Astrocyte of the spinal cord (primary cell): ENCODE measurements at regions not wholly inside any gene's neighbourhood (a gene's known extent, or its start where the extent isn't known, plus 50 kb on each side); places are given as distances from the start of the nearest gene placed in this dataset.

Experiments used
- DNase-seq: peaks from one replicate; pipeline ENCODE4 v3.0.0; 2011; ENCODE audit warnings: low read depth, low spot score
- H3K4me3 ChIP-seq: 2 replicates; pipeline ENCODE4 v1.5.1; 2011; ENCODE audit warnings: low read depth, mild to moderate bottlenecking, low read length, moderate library complexity
- in situ Hi-C: cut with HindIII; loops from 2 replicates; pipeline ENCODE4 v1.10.0; 2017; ENCODE audit warnings: low sequenced_read_pairs
- TF ChIP-seq, protein P1 (sequence below): IDR thresholded peaks from 2 replicates; pipeline ENCODE4 v1.5.1; 2012; ENCODE audit warnings: low read depth, mild to moderate bottlenecking, low read length, inconsistent platforms

DNA sequence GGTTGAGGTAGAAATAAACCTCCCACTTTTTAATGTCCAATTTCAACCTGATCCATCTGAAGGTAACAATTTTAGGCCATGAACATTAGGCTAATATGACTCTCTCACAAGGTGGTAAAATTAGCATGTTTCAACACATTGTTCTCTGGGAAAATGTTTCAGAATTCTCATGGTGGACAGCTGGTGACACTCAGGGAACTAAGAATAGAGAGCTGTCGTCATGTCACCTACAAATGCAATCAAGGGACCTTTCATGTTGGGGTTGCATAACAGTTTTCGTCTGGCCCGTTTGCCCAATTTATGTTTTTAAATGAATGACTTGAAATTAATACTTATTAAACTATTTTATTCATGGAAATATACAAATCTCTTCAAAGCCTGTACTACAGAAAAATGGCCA is 180.7 kb upstream of the PRICKLE1 start:
- TF ChIP-seq, protein P1, sequence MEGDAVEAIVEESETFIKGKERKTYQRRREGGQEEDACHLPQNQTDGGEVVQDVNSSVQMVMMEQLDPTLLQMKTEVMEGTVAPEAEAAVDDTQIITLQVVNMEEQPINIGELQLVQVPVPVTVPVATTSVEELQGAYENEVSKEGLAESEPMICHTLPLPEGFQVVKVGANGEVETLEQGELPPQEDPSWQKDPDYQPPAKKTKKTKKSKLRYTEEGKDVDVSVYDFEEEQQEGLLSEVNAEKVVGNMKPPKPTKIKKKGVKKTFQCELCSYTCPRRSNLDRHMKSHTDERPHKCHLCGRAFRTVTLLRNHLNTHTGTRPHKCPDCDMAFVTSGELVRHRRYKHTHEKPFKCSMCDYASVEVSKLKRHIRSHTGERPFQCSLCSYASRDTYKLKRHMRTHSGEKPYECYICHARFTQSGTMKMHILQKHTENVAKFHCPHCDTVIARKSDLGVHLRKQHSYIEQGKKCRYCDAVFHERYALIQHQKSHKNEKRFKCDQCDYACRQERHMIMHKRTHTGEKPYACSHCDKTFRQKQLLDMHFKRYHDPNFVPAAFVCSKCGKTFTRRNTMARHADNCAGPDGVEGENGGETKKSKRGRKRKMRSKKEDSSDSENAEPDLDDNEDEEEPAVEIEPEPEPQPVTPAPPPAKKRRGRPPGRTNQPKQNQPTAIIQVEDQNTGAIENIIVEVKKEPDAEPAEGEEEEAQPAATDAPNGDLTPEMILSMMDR, result no peak
- DNase-seq, result no peak
- in situ Hi-C loops, result no loop called here
- H3K4me3 ChIP-seq, result no peak overlapping the region

DNA sequence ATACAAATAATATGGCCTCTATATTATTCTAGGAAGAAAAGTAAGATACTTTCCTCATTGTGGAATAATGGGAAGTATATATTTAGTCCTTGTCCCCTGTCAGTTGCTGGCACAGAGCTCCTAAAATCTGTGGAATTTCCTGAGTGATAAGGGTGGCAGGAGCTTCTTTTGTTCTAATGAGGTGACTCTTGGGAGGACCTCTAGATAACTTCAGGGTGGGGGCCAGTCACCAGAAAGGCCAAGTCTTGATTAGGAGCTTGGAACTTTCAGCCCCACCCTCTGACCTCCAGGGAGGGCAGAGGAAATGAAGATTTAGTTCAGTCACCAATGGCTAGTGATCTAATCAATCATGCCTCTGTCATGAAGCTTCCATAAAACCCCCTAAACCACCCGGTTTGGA is 179.9 kb upstream of the PRICKLE1 start:
- DNase-seq, result no peak
- in situ Hi-C loops, result no loop called here
- TF ChIP-seq, protein P1, result no peak
- no peak overlapping the region for H3K4me3 ChIP-seq

DNA sequence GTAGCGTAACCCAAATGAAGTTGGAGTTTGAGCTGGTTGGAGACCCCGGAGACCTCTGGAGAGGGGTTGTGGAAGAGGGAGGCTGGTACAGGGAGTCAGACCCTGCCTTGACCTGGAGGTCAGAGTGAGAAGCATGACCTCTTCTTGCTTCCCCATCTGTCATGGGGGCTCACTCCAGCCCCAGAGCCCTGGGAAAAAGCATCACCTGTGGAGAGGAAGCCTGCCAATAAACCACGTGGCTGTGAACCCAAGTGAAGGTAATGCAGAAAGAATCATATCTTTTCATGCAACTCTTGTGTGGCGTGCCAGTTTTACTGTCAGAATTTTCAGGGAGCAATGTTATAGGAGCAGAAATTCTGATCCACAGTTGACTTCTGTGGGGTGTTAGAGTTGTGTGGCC is 178.5 kb upstream of the PRICKLE1 start:
- no peak for DNase-seq
- in situ Hi-C loops, result no loop called here
- TF ChIP-seq, protein P1, result no peak
- H3K4me3 ChIP-seq, result no peak overlapping the region

DNA sequence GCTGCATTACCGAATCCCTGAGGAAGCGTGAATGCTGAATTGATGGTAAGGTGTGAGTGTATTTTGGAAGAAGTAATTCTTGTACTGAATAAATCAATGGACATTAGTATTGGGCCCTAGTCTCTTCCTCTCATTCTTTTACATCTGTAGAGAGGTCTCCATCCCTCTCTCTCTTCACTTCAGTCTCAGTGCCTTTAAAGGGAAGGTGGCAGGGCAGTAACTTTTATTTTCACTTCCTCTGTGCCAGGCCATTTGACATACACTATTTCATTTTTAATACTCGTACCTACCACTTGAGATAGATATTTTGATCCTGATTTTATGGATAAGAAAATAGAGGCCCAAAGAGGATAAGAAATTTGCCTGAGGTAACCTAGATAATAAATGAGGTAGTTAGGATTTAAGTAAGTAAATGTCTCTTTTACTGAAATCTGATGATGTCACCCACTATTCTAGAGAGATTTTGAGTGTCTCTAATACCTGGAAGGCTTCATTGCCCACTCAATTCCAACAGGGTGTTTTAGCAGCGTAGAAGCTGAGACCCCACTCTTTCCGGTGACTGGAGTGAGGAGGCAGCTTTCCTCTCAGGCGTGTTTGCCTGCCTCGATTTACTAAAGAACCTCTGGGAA is 177.9 kb upstream of the PRICKLE1 start:
- no peak for DNase-seq
- in situ Hi-C loops, result no loop called here
- TF ChIP-seq, protein P1, result no peak
- H3K4me3 ChIP-seq, result no peak overlapping the region

DNA sequence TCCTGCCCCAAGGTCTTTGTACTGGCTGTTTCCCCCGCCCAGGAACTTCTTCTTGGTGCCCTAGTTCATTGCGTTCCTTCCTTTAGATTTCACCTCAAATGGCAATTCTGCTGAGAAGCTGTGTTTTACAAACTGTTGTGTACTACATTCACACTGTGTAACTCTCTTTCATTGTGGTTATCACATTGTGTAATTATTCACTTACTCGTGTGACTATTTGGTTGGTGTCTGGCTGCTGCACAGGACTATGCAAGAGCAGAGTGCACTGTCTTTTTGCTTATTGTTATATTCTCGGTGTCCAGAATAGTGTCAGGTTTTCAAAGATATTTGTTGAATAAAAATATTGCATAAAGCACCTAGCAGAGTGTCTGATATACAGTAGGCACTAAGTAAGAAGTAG is 177.2 kb upstream of the PRICKLE1 start:
- TF ChIP-seq, protein P1, result no peak
- no peak overlapping the region for H3K4me3 ChIP-seq
- in situ Hi-C loops, result no loop called here
- no peak for DNase-seq

DNA sequence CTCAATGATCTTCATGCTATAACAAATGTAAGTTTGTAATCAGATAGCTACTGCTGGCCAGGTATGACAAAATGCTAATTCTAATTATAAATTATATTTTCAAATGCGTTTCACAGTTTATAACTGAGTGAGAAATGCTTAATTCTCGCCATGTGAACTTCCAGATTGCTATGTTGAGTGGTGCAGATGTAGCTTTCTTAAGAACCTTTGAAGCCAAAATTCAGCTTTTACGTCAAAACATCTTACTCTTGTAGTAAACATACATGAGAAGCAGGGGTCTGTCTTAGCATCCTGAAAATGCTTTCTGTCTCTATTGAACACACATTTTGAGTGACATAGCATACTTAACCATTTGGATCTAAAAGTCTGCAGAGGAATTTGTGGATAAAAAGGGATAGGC is 176.5 kb upstream of the PRICKLE1 start:
- in situ Hi-C loops, result no loop called here
- TF ChIP-seq, protein P1, result no peak
- DNase-seq, result no peak
- no peak overlapping the region for H3K4me3 ChIP-seq

DNA sequence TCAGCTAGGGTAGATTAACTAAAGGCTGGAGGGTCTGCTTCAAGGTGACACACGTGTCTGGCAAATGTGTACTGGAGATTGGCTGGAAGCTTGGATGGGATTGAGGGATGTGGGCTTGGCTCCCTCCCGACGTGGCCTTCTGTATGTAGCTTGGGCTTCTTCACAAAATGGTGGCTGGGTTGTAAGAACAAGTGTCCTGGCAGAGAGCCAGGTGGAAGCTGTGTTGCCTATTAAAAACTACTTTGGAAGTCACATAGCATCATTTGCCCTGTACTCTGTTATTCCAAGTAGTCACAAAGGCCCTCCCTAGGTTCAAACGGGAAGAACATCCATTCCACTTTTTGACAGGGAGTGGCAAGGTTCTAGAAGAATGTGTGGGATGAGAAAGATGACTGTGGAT is 174.1 kb upstream of the PRICKLE1 start:
- no peak for DNase-seq
- in situ Hi-C loops, result no loop called here

More for the DNA sequence above, 174.1 kb upstream of the PRICKLE1 start:
- TF ChIP-seq, protein P1, result no peak
- no peak overlapping the region for H3K4me3 ChIP-seq
